Astrocyte (in vitro differentiated cells and primary cell): ENCODE measurements at regions not wholly inside any gene's neighbourhood (a gene's known extent, or its start where the extent isn't known, plus 50 kb on each side); places are given as distances from the start of the nearest gene placed in this dataset.

Source experiments
- EZH2 ChIP-seq: IDR thresholded peaks from 2 replicates; pipeline ENCODE4 v1.6.1; 2012; ENCODE audit warnings: mild to moderate bottlenecking, low read length, inconsistent platforms; ENCODE audit not compliant: insufficient read depth
- TF ChIP-seq, protein P1 (sequence below): IDR thresholded peaks from 2 replicates; pipeline ENCODE4 v1.5.1; 2011; ENCODE audit warnings: low read depth, mild to moderate bottlenecking, inconsistent platforms, low read length, moderate library complexity; ENCODE audit not compliant: insufficient read depth

DNA sequence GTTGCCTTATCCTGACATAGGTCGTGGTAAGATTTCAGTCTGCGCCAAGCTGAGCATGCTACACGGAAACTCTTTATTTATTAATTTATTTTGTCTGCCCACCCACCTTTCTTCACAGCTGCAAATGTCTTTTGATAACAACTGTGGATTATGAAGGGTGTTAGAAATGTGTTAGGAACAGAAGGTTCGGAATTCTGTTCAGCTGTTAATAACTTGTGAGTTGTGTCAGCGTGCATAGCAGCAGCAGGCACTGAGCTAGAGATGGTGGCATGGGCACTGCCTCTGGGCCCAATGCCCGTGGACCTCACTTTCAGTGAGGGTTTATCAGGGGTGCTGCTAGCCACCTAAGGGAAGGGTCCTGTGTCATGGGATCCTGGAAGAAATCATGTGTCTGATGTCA, 162.5 kb upstream of the NTM start:
- TF ChIP-seq, protein P1, sequence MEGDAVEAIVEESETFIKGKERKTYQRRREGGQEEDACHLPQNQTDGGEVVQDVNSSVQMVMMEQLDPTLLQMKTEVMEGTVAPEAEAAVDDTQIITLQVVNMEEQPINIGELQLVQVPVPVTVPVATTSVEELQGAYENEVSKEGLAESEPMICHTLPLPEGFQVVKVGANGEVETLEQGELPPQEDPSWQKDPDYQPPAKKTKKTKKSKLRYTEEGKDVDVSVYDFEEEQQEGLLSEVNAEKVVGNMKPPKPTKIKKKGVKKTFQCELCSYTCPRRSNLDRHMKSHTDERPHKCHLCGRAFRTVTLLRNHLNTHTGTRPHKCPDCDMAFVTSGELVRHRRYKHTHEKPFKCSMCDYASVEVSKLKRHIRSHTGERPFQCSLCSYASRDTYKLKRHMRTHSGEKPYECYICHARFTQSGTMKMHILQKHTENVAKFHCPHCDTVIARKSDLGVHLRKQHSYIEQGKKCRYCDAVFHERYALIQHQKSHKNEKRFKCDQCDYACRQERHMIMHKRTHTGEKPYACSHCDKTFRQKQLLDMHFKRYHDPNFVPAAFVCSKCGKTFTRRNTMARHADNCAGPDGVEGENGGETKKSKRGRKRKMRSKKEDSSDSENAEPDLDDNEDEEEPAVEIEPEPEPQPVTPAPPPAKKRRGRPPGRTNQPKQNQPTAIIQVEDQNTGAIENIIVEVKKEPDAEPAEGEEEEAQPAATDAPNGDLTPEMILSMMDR, result no peak
- no peak for TF ChIP-seq EZH2
